ENCODE measurements at regions not wholly inside any gene's neighbourhood (a gene's known extent, or its start where the extent isn't known, plus 50 kb on each side); places are given as distances from the start of the nearest gene placed in this dataset.
"Not testable (repeated sequence)": the region's sequence is repeated elsewhere in the genome, so short reads cannot be mapped to it uniquely, and the experiment has no call there.

- ATAC-seq (no peak), DNase-seq (no peak)
- intact Hi-C loops (cut with DNase I, micrococcal nuclease): no loop called here
These were observed 87.7 kb upstream of the C1orf174 start for GRCh38 chr1:3987669-3988235.

DNA sequence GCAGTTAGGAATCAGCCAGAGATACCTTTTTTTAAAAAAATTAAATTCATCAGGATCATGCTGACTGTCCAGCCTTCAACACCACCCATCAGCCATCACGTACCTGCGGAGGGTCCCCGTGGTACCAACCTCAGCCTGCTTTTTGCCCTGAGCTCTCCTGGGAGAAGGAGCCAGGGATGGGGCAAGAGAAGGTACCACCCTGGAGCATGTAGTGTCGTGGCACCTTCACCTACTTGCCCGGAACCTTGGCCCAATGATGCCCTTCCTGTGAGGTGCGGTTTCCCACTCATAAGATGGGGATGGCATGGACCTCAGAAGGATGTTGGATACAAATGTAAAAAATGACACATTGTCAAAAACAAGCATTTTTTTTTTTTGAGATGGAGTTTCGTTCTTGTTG is 88.4 kb upstream of the C1orf174 start:
- ATAC-seq: no peak
- no peak for DNase-seq
- intact Hi-C loops (cut with DNase I, micrococcal nuclease): no loop called here

GRCh38 chr1:3989465-3989864 is 89.4 kb upstream of the C1orf174 start:
- intact Hi-C loops (cut with DNase I, micrococcal nuclease): no loop called here

GRCh38 chr1:3992103-3992556 is 92.1 kb upstream of the C1orf174 start:
- DNase-seq: no peak
- intact Hi-C loops (cut with DNase I, micrococcal nuclease): no loop called here
- no peak for ATAC-seq

More at GRCh38 chr1:3989465-3989864, 89.4 kb upstream of the C1orf174 start:
- ATAC-seq (no peak), DNase-seq (no peak)

- ATAC-seq: no peak
- intact Hi-C loops (cut with DNase I, micrococcal nuclease): no loop called here
- no peak for DNase-seq
These were observed 92.7 kb upstream of the C1orf174 start for GRCh38 chr1:3992746-3993145.

GRCh38 chr1:3993619-3994375 is 93.7 kb upstream of the C1orf174 start:
- intact Hi-C loops (cut with DNase I, micrococcal nuclease): no loop called here
- DNase-seq: no peak
- no peak for ATAC-seq

- no peak for DNase-seq
- ATAC-seq: no peak
- intact Hi-C loops (cut with DNase I, micrococcal nuclease): no loop called here
These were observed 95.2 kb upstream of the C1orf174 start for GRCh38 chr1:3995141-3995780.

- no peak for ATAC-seq
- no peak for DNase-seq
- intact Hi-C loops (cut with DNase I, micrococcal nuclease): no loop called here
These were observed 97.0 kb upstream of the C1orf174 start for GRCh38 chr1:3996846-3997705.

- DNase-seq: no peak
- intact Hi-C loops (cut with DNase I, micrococcal nuclease): no loop called here
- ATAC-seq: no peak
These were observed 98.0 kb upstream of the C1orf174 start for GRCh38 chr1:3998086-3998485.

DNA sequence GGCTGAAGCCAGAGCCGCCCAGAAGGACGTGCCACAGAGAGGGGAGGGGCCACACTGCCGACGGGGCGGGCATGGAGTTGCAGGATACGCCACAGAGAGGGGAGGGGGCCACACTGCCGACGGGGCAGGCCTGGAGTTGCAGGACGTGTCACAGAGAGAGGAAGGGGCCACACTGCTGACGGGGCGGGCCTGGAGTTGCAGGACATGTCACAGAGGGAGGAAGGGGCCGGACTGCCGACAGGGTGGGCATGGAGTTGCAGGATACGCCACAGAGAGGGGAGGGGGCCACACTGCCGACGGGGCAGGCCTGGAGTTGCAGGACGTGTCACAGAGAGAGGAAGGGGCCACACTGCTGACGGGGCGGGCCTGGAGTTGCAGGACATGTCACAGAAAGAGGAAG is 99.4 kb upstream of the C1orf174 start:
- ATAC-seq; intact Hi-C loops (cut with DNase I, micrococcal nuclease); DNase-seq: not testable (repeated sequence)

- DNase-seq (no peak), ATAC-seq (no peak)
- intact Hi-C loops (cut with DNase I, micrococcal nuclease): no loop called here
These were observed 100.1 kb upstream of the C1orf174 start for GRCh38 chr1:3999941-4000735.

DNA sequence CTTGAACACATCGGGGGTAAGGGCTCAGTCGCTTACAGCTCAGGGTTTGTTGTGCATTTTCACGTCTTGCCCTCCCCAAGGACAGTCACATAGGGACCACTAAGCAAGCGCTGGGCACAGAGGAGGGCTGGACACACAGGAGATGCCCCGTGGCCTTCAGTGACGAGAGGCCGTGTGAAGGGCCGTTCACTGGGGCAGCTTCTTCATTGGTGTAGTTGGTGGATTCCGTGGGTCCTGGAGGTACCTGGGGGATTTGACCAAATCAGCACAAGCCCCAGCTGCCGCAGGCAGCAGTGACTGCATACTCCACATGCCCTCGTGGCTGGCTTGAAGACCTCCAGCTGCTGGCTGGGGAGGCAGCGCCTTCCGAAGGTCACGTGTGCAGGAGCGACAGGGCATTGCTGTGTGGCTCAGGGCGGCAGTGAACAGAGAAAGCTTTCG is 100.8 kb upstream of the C1orf174 start:
- ATAC-seq (no peak), DNase-seq (no peak)
- intact Hi-C loops (cut with DNase I, micrococcal nuclease): no loop called here

- DNase-seq: no peak
- intact Hi-C loops (cut with DNase I, micrococcal nuclease): no loop called here
- no peak for ATAC-seq
These were observed 101.4 kb upstream of the C1orf174 start for GRCh38 chr1:4001461-4001860.

GRCh38 chr1:4002061-4002521 is 102.0 kb upstream of the C1orf174 start:
- intact Hi-C loops (cut with DNase I, micrococcal nuclease): no loop called here
- DNase-seq (no peak), ATAC-seq (no peak)

- DNase-seq: no peak
- no peak for ATAC-seq
- intact Hi-C loops (cut with DNase I, micrococcal nuclease): no loop called here
These were observed 102.7 kb upstream of the C1orf174 start for GRCh38 chr1:4002741-4003140.

- ATAC-seq (no peak), DNase-seq (no peak)
- intact Hi-C loops (cut with DNase I, micrococcal nuclease): no loop called here
These were observed 103.9 kb upstream of the C1orf174 start for GRCh38 chr1:4003846-4004505.

DNA sequence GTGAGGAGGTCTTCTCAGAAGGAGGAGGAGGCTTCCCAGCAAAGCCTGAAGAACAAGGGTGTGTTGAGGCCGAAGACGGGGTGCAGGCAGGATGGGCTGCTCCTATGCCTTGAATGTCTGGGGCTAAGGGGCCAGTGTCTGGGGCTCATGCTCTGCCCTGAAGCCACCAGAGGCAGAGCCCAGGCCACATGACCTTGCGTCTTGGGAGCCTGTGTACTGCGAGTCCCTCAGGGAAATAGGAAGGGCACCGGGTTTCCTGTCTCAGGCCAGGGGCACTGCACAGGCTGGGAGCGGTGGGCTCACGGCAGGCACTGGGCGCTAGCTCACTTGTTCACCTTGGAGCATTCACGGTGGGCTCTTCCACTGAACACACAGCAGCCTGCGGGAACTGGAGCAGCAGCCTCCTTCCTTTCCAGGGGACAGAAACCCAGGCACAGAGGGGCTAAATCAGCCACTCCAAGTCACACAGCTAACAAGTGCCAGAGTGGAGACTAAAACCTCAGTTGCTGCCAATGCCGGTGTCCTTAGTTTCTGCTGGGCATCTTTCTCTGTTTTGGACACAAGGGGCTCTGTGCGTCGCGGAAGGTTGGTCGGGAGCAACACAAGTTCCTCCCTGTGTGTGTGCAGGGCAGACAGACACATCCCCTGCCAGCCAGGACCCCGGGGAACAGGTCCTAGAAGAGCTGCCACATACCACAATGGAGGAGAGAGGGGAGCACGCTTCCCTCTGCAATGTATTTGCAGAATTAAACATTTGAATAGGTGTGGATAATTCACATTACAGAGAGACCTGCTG is 104.8 kb upstream of the C1orf174 start:
- DNase-seq: no peak
- ATAC-seq: no peak
- intact Hi-C loops (cut with DNase I, micrococcal nuclease): no loop called here
